Spleen (tissue), 11 donors: ENCODE measurements at regions not wholly inside any gene's neighbourhood (a gene's known extent, or its start where the extent isn't known, plus 50 kb on each side); places are given as distances from the start of the nearest gene placed in this dataset.

Source experiments
- DNase-seq: peaks from one replicate; pipeline ENCODE4 v3.0.0-alpha.2; 2020
- H3K27ac ChIP-seq, 8 donors: fragments of 200-600 bp; sonication (generic) in 7 of 8; 1 replicate in 4 of 8; 2 replicates in 4 of 8; pipeline versions ENCODE4 v1.5.0 to v1.8.0; 2016 to 2021; ENCODE audit warnings: inconsistent platforms in 4 of 8, mild to moderate bottlenecking in 4 of 8, moderate library complexity in 1 of 8
- H3K27me3 ChIP-seq, 7 donors: fragments of 200-600 bp; sonication (generic) in 6 of 7; replicated peaks in 1 of 7; 1 replicate in 4 of 7; 2 replicates in 3 of 7; pipeline versions ENCODE4 v1.5.0 to v1.8.0; 2016 to 2021; ENCODE audit warnings: inconsistent platforms in 3 of 7, mild to moderate bottlenecking in 1 of 7
- H3K36me3 ChIP-seq, 6 donors: fragments of 200-600 bp; sonication (generic) in 5 of 6; 1 replicate in 4 of 6; 2 replicates in 2 of 6; pipeline versions ENCODE4 v1.5.0 to v1.8.0; 2016 to 2021; ENCODE audit warnings: inconsistent platforms in 2 of 6
- H3K4me1 ChIP-seq, 6 donors: fragments of 200-600 bp; sonication (generic) in 5 of 6; 1 replicate in 3 of 6; 2 replicates in 3 of 6; pipeline versions ENCODE4 v1.5.0 to v1.8.0; 2016 to 2021; ENCODE audit warnings: inconsistent platforms in 3 of 6
- H3K4me3 ChIP-seq, 8 donors: fragments of 200-600 bp; sonication (generic) in 7 of 8; 1 replicate in 4 of 8; 2 replicates in 4 of 8; pipeline versions ENCODE4 v1.5.0 to v1.8.0; 2016 to 2021; ENCODE audit warnings: inconsistent platforms in 4 of 8, mild to moderate bottlenecking in 4 of 8, moderate library complexity in 2 of 8
- H3K9me3 ChIP-seq, 8 donors: fragments of 200-600 bp; sonication (generic) in 7 of 8; 1 replicate in 4 of 8; 2 replicates in 4 of 8; pipeline versions ENCODE4 v1.5.0 to v1.8.0; 2016 to 2021; ENCODE audit warnings: inconsistent platforms in 4 of 8
- CTCF ChIP-seq, 11 experiments: fragments of 200-600 bp in 7 of 11; fragments of 450-650 bp in 4 of 11; sonication (generic) in 4 of 11; IDR thresholded peaks in 8 of 11; conservative IDR thresholded peaks in 3 of 11; 1 replicate in 7 of 11; 2 replicates in 4 of 11; pipeline versions ENCODE4 v1.4.0 to v1.8.0; 2016 to 2021; ENCODE audit warnings: antibody characterized with exemption in 11 of 11, inconsistent platforms in 4 of 11, mild to moderate bottlenecking in 1 of 11
- POLR2A ChIP-seq, 3 donors: fragments of 450-650 bp; IDR thresholded peaks; one replicate each; pipeline ENCODE4 v1.5.1; 2017; ENCODE audit warnings: antibody characterized with exemption in 3 of 3, mild to moderate bottlenecking in 1 of 3
- POLR2AphosphoS5 ChIP-seq, 3 donors: sonication (generic); formaldehyde crosslinking; IDR thresholded peaks; one replicate each; pipeline ENCODE4 v1.5.1; 2017; ENCODE audit warnings: antibody characterized with exemption in 3 of 3
- WGBS, 5 donors: extraction: QIAGEN DNeasy Blood & Tissue Kit in 3 of 5; methylation state at CpG; one replicate each; pipeline versions ENCODE4 v1.1.5 to v1.1.7; 2013 to 2018; 5-methylcytosine and 5-hydroxymethylcytosine counted together
- intact Hi-C: fragments of 100-400 bp; cut with DNase I; formaldehyde crosslinking; loops from one replicate; pipeline ENCODE4 v1.15.0; 2023; ENCODE audit warnings: low total_unique reads
- donor health status: healthy with polysubstance abuse.
- donor health status: DM: no; HTN: no; CAD: no; lungs with moderate emphysema.
- donor health status: DM: no; HTN: no; CAD: no.
- donor health status: Bipolar disorder and iron deficiency.
- donor health status: healthy.
- donor health status: DM: no; HTN: no; CAD: no.
- donor health status: DM: yes; HTN: yes; CAD: no.

- TF ChIP-seq CTCF (IDR thresholded peaks at IDR 0.05 in 8 of 11, conservative IDR thresholded peaks at IDR 0.05 in 3 of 11), result no peak
- TF ChIP-seq POLR2AphosphoS5 (IDR thresholded peaks at IDR 0.05), result no peak
- TF ChIP-seq POLR2A (IDR thresholded peaks at IDR 0.05), result no peak
- Histone ChIP-seq H3K27me3 (no peaks in the 10 kb centered on the region), H3K4me1 (no peaks in the 10 kb centered on the region), H3K4me3 (no peak overlapping the region), H3K9me3 (peaks cover 0 to 5% (median 0%) of the 10 kb centered on the region in 8 donors), H3K36me3 (no peaks in the 10 kb centered on the region), H3K27ac (no peak overlapping the region)
- intact Hi-C loops, result no loop called here
- no peak for DNase-seq
Measured at GRCh38 chr14:85909581-85909980, 379.6 kb downstream of the FLRT2 start.

GRCh38 chr14:85907536-85907935 is 377.6 kb downstream of the FLRT2 start:
- H3K9me3 ChIP-seq, result peaks cover 0 to 5% (median 0%) of the 10 kb centered on the region in 8 donors
- no peak overlapping the region for H3K4me3 ChIP-seq
- H3K36me3 ChIP-seq, result no peaks in the 10 kb centered on the region
- intact Hi-C loops, result no loop called here
- TF ChIP-seq POLR2A (IDR thresholded peaks at IDR 0.05) (no peak), CTCF (IDR thresholded peaks at IDR 0.05 in 8 of 11, conservative IDR thresholded peaks at IDR 0.05 in 3 of 11) (no peak), POLR2AphosphoS5 (IDR thresholded peaks at IDR 0.05) (no peak)
- H3K27me3 ChIP-seq, result no peaks in the 10 kb centered on the region
- no peak for DNase-seq
- H3K4me1 ChIP-seq, result no peaks in the 10 kb centered on the region
- no peak overlapping the region for H3K27ac ChIP-seq
- WGBS, 5 donors, result 62 to 75% (median 72%) methylated on average over 2 of the region's 2 CpGs

- TF ChIP-seq POLR2AphosphoS5 (IDR thresholded peaks at IDR 0.05), result no peak
- TF ChIP-seq CTCF (IDR thresholded peaks at IDR 0.05 in 8 of 11, conservative IDR thresholded peaks at IDR 0.05 in 3 of 11), result no peak
- TF ChIP-seq POLR2A (IDR thresholded peaks at IDR 0.05), result no peak
- no peaks in the 10 kb centered on the region for H3K4me1 ChIP-seq
- no peak overlapping the region for H3K4me3 ChIP-seq
- H3K9me3 ChIP-seq, result no peaks in the 10 kb centered on the region
- intact Hi-C loops, result no loop called here
- no peaks in the 10 kb centered on the region for H3K36me3 ChIP-seq
- no peak overlapping the region for H3K27ac ChIP-seq
- no peak for DNase-seq
- no peaks in the 10 kb centered on the region for H3K27me3 ChIP-seq
Measured at GRCh38 chr14:85897808-85898207, 367.9 kb downstream of the FLRT2 start.

DNA sequence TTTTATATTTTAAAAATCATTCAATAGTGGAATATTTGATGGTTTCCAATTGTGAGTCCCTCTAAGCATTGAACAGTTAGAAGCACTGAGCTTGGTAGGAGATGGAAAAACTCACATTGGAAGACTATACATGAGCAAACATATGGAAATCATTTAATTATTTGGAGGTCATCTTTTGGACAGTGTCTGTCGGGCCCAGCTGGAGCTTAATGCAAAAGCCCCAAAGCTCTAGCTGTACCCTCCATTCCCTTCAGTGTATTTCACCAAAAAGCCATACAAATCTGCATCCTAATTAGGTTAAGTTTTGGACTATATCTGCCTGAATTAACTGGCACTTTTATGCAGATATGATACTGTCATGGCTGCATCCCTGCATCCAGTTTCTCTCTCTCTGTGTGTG is 365.7 kb downstream of the FLRT2 start:
- no peak overlapping the region for H3K27ac ChIP-seq
- TF ChIP-seq POLR2A (IDR thresholded peaks at IDR 0.05) (no peak), POLR2AphosphoS5 (IDR thresholded peaks at IDR 0.05) (no peak), CTCF (IDR thresholded peaks at IDR 0.05 in 8 of 11, conservative IDR thresholded peaks at IDR 0.05 in 3 of 11) (no peak)
- no peak overlapping the region for H3K4me3 ChIP-seq
- no peaks in the 10 kb centered on the region for H3K9me3 ChIP-seq
- H3K36me3 ChIP-seq, result no peaks in the 10 kb centered on the region
- DNase-seq, result no peak
- intact Hi-C loops, result no loop called here
- no peaks in the 10 kb centered on the region for H3K4me1 ChIP-seq
- no peaks in the 10 kb centered on the region for H3K27me3 ChIP-seq
- 70 to 93% (median 84%) methylated on average over 1 of the region's 1 CpG for WGBS, 5 donors
